Astrocyte (in vitro differentiated cells and primary cell): ENCODE measurements at regions not wholly inside any gene's neighbourhood (a gene's known extent, or its start where the extent isn't known, plus 50 kb on each side); places are given as distances from the start of the nearest gene placed in this dataset.

Experiments used
- CTCF ChIP-seq: IDR thresholded peaks from 2 replicates; pipeline ENCODE4 v1.5.1; 2011; ENCODE audit warnings: low read depth, mild to moderate bottlenecking, inconsistent platforms, low read length, moderate library complexity; ENCODE audit not compliant: insufficient read depth
- EZH2 ChIP-seq: IDR thresholded peaks from 2 replicates; pipeline ENCODE4 v1.6.1; 2012; ENCODE audit warnings: mild to moderate bottlenecking, low read length, inconsistent platforms; ENCODE audit not compliant: insufficient read depth

- TF ChIP-seq CTCF (no peak), EZH2 (no peak)
Measured at GRCh38 chr15:87628311-87628710, 628.2 kb downstream of the NTRK3 start.
